GM21367 (cell line): ENCODE measurements at regions not wholly inside any gene's neighbourhood (a gene's known extent, or its start where the extent isn't known, plus 50 kb on each side); places are given as distances from the start of the nearest gene placed in this dataset.
"Not testable (repeated sequence)": the region's sequence is repeated elsewhere in the genome, so short reads cannot be mapped to it uniquely, and the experiment has no call there.

Experiments used
- ATAC-seq: cut with Tn5 transposase; IDR thresholded peaks from one replicate; pipeline ENCODE4 v1.9.1; 2021; ENCODE audit not compliant: unreplicated experiment

DNA sequence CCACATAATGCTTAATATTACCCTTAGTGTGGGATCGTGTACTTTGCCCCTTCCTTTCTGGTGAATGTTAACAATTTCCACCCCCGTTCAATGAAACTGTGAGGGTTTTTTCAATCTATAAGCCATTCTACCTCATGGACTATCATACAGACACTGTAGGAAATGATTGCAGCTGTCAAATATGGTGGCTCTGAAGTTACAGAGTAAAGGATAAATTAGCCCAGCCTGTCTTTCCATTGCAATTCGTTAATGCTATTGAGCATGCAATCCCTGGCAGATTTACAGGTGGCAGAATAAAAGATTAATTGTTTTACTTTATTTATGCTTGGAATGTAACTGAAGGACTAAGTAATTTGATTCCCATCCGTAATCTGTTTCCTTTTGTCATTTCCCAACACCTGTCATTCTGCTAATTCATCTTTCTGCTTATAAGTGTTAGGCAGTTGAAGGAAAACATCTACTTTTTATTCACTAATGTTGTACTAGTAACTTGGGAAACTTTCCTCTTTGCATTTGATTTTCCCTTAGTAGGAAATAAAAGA lies 1211.6 kb upstream of the LRRN3 start:
- no peak for ATAC-seq

DNA sequence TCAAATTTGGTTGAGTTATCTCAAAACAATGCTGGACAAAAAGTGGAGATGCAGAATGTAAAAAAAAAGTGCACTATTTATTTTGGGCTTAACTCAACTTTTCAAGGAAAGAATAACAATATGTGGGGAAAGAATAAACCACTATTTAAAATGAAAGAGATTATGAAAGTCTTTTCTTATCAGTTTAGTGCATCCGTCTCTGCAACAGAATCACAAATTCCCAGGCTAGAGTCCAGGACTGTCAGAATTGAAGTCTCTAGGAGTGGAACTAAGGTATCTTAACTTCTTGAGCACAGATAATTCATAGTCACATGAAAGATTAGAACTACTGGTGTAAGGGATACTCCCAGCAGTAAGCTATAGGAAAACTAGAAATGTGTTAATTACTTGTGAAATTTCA lies 1200.3 kb upstream of the LRRN3 start:
- no peak for ATAC-seq

GRCh38 chr7:109893231-109893630 lies 1197.7 kb upstream of the LRRN3 start:
- no peak for ATAC-seq

GRCh38 chr7:109895536-109895935 lies 1195.4 kb upstream of the LRRN3 start:
- no peak for ATAC-seq

- ATAC-seq: no peak
Observed at GRCh38 chr7:109901926-109902325, 1189.0 kb upstream of the LRRN3 start.

DNA sequence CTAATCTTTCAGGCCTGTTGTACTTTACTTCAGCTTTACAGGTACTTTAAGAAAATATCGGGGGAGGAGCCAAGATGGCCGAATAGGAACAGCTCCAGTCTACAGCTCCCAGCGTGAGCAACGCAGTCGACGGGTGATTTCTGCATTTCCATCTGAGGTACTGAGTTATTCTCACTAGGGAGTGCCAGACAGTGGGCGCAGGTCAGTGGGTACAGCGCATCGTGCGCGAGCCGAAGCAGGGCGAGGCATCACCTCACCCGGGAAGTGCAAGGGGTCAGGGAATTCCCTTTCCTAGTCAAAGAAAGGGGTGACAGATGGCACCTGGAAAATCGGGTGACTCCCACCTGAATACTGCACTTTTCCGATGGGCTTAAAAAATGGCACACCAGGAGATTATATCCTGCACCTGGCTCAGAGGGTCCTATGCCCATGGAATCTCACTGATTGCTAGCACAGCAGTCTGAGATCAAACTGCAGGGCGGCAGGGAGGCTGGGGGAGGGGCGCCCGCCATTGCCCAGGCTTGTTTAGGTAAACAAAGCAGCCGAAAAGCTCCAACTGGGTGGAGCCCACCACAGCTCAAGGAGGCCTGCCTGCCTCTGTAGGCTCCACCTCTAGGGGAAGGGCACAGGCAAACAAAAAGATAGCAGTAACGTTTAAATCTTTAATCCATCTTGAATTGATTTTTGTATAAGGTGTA lies 1185.4 kb upstream of the LRRN3 start:
- not testable (repeated sequence) for ATAC-seq

DNA sequence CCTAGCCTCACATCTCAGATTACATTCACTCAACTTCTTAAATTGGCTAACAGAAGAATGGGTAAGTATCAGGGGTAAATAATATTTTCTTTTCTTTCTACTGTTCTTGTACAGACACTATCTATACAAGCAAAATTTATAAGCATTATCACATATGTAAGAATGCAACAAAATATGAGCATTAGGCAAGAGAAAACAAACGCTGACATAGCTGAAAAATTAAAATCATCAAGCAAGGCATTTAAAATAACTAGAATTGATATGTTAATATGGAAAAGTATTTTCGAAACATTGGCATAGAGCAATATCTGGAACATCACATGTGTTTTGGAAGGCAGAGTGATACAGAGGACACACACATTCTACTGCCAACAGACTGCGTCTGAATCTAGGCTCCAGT lies 1175.3 kb upstream of the LRRN3 start:
- no peak for ATAC-seq

- no peak for ATAC-seq
Observed at GRCh38 chr7:109926738-109927137, 1164.2 kb upstream of the LRRN3 start.

GRCh38 chr7:109930049-109930448 lies 1160.9 kb upstream of the LRRN3 start:
- ATAC-seq: no peak

DNA sequence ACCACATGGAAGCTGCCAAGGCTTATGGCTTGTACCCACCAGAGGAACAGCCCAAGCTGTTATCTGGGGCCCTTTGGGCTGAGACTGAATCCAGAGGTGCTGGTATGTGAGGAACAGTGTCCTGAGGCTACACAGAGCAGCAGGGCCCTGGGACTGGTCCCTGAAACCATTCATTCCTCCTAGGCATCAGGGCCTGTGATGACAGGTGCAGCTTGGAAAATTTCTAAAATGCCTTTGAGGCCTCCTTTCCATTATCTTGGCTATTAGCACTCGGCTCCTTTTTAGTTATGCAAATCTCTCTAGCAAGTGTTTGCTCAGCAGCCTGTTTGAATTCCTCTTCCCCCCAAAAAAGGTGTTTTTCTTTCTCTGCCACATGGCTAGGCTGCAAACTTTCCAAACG lies 1151.7 kb upstream of the LRRN3 start:
- ATAC-seq: no peak

DNA sequence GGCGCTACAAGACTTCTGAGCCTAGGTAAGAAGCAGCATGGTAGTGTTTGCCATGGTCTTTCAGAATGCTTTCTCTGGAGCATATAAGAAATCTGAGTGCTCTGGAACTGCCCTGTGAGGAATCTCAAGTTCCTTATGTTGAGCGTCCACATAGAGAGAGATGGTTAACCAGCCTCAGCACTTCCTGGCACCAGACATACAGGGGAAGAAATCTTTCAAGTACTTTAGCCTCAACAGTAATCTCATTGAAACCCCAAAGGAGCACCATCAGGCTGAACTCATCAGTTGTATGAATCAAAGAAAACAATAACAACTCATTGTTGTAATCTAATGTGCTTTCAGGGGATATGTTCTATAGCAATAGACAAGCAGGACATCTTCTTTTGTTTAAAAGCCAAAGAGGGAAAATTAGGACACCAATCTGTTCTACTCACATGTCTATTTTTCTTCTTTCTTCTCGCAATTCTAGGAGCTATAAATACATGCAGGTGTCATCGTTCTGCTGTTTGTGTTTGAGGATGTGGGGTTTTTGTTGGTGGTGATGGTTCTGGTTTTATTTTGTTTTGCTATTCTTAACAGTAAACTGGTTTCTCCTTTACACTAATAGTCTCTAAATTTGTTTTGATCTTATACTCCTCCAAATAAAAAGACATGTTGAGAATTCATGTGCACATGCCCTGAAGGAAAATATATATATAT lies 1145.0 kb upstream of the LRRN3 start:
- ATAC-seq: no peak

- no peak for ATAC-seq
Observed at GRCh38 chr7:109950256-109950655, 1140.7 kb upstream of the LRRN3 start.

DNA sequence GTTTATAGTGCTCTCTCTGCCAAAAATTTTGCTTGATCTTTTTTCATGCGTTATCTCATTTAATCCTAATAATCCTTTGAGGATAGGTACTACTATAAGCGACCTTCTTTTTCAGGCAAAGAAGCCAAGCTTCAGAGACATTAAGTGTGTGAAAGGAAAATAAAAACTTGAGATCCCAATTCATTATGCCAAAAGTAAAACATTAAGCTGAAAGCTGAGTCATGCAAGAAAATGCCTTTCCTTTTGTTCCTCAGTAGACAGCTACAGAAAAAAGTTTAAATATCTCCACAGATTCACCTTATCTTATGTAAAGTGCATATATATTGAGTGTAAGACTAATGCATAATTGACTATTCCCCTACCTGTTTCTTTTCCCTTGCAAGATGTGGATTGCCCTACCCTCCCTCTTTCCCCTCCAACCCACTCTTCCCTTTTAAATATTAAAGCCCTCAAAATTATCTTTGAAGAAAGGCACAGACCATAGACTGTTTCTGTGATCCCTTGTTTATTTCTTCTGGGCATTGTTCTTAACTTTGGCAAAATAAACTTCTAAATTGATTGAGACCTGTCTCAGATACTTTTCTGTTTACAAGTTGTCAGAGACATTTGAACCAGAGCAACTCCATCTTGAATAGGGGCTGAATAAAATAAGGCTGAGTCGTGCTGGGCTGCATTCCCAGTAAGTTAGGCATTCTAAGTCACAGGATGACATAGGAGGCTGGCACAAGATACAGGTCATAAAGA lies 1139.9 kb upstream of the LRRN3 start:
- no peak for ATAC-seq

GRCh38 chr7:109951565-109951928 lies 1139.4 kb upstream of the LRRN3 start:
- ATAC-seq: no peak

- no peak for ATAC-seq
Observed at GRCh38 chr7:109955986-109956385, 1134.9 kb upstream of the LRRN3 start.

GRCh38 chr7:109956916-109957315 lies 1134.0 kb upstream of the LRRN3 start:
- ATAC-seq: no peak

GRCh38 chr7:109963741-109964140 lies 1127.2 kb upstream of the LRRN3 start:
- no peak for ATAC-seq

DNA sequence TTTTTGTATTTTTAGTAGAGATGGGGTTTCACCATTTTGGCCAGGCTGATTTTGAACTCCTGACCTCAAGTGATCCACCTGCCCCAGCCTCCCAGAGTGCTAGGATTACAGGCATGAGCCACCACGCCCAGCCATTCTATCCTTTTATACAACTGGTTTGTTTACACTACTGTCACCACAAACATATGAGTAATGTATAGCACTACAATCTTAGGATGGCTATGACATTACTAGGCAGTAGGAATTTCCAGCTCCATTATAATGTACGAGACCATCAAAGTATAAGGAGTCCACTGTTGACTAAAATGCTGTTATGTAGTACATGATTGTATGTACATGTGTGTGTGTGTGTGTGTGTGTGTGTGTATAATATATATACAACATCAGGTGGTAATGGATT lies 1126.1 kb upstream of the LRRN3 start:
- no peak for ATAC-seq

GRCh38 chr7:109967406-109967805 lies 1123.5 kb upstream of the LRRN3 start:
- ATAC-seq: no peak

GRCh38 chr7:109983618-109984017 lies 1107.3 kb upstream of the LRRN3 start:
- ATAC-seq: no peak

- no peak for ATAC-seq
Observed at GRCh38 chr7:109984729-109985128, 1106.2 kb upstream of the LRRN3 start.

DNA sequence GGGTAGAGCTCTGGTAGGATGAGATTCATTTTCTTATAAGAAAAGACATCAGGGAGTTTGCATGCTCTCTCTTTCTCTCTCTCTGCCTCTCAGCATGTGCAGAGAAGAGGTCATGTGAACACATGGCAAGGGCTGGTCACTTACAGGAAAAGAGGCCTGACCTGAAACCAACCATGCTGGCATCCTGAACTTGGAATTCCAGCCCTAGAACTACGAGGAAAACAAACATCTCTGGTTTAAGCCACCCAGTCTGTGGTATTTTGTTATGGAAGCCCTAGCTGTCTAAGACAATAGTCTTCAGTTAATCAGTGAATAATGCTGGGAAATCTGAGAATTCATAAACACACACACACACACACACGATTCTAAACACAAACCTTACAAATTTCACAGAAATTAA lies 1104.2 kb upstream of the LRRN3 start:
- ATAC-seq: no peak
